ENCODE measurements at regions not wholly inside any gene's neighbourhood (a gene's known extent, or its start where the extent isn't known, plus 50 kb on each side); places are given as distances from the start of the nearest gene placed in this dataset.
"Not testable (repeated sequence)": the region's sequence is repeated elsewhere in the genome, so short reads cannot be mapped to it uniquely, and the experiment has no call there.

- H3K36me3 Mint-ChIP-seq (ENCODE audit: low read depth); DNase-seq (ENCODE audit: low spot score); H3K27me3 Mint-ChIP-seq (ENCODE audit: low read depth); H3K9me3 Mint-ChIP-seq (ENCODE audit: low read depth); H3K4me1 Mint-ChIP-seq (ENCODE audit: low read depth); H3K27ac Mint-ChIP-seq (ENCODE audit: unreplicated experiment); H3K4me3 Mint-ChIP-seq (ENCODE audit: unreplicated experiment): not testable (repeated sequence)
Observed at GRCh38 chr5:42980391-42980790, 59.7 kb downstream of the ANXA2R start.

- not testable (repeated sequence) for H3K9me3 Mint-ChIP-seq (ENCODE audit: low read depth); H3K36me3 Mint-ChIP-seq (ENCODE audit: low read depth); H3K27me3 Mint-ChIP-seq (ENCODE audit: low read depth); DNase-seq (ENCODE audit: low spot score); H3K27ac Mint-ChIP-seq (ENCODE audit: unreplicated experiment); H3K4me1 Mint-ChIP-seq (ENCODE audit: low read depth); H3K4me3 Mint-ChIP-seq (ENCODE audit: unreplicated experiment)
Observed at GRCh38 chr5:42979242-42979641, 60.9 kb downstream of the ANXA2R start.

- Mint-ChIP-seq H3K36me3 (ENCODE audit: low read depth) (no peaks in the 10 kb centered on the region), H3K27ac (ENCODE audit: unreplicated experiment) (peak overlapping the region; percentile 57), H3K4me1 (ENCODE audit: low read depth) (peaks cover 5% of the 10 kb centered on the region), H3K27me3 (ENCODE audit: low read depth) (no peaks in the 10 kb centered on the region), H3K9me3 (ENCODE audit: low read depth) (no peaks in the 10 kb centered on the region), H3K4me3 (ENCODE audit: unreplicated experiment) (no peak overlapping the region)
- no peak for DNase-seq (ENCODE audit: low spot score)
- TF ChIP-seq CTCF (IDR thresholded peaks at IDR 0.05) = no peak
Observed at GRCh38 chr5:42974536-42974935, 65.6 kb downstream of the ANXA2R start.

GRCh38 chr5:42970636-42971559 lies 69.2 kb downstream of the ANXA2R start:
- peak; percentile 17 for TF ChIP-seq CTCF (IDR thresholded peaks at IDR 0.05)
- Mint-ChIP-seq H3K4me3 (ENCODE audit: unreplicated experiment) (no peak overlapping the region), H3K9me3 (ENCODE audit: low read depth) (no peaks in the 10 kb centered on the region), H3K4me1 (ENCODE audit: low read depth) (peaks cover 5% of the 10 kb centered on the region), H3K27me3 (ENCODE audit: low read depth) (no peaks in the 10 kb centered on the region), H3K36me3 (ENCODE audit: low read depth) (no peaks in the 10 kb centered on the region), H3K27ac (ENCODE audit: unreplicated experiment) (no peak overlapping the region)
- no peak for DNase-seq (ENCODE audit: low spot score)

- no peak for TF ChIP-seq CTCF (IDR thresholded peaks at IDR 0.05)
- Mint-ChIP-seq H3K27ac (ENCODE audit: unreplicated experiment) (no peak overlapping the region), H3K4me1 (ENCODE audit: low read depth) (no peaks in the 10 kb centered on the region), H3K9me3 (ENCODE audit: low read depth) (no peaks in the 10 kb centered on the region), H3K4me3 (ENCODE audit: unreplicated experiment) (no peak overlapping the region), H3K27me3 (ENCODE audit: low read depth) (no peaks in the 10 kb centered on the region), H3K36me3 (ENCODE audit: low read depth) (no peaks in the 10 kb centered on the region)
- DNase-seq (ENCODE audit: low spot score) = no peak
Observed at GRCh38 chr5:42965934-42966333, 74.2 kb downstream of the ANXA2R start.

- no peaks in the 10 kb centered on the region for H3K4me1 Mint-ChIP-seq (ENCODE audit: low read depth)
- DNase-seq (ENCODE audit: low spot score) = no peak
- H3K36me3 Mint-ChIP-seq (ENCODE audit: low read depth) = no peaks in the 10 kb centered on the region
- no peak for TF ChIP-seq CTCF (IDR thresholded peaks at IDR 0.05)
- H3K9me3 Mint-ChIP-seq (ENCODE audit: low read depth) = no peaks in the 10 kb centered on the region
- no peak overlapping the region for H3K27ac Mint-ChIP-seq (ENCODE audit: unreplicated experiment)
- no peak overlapping the region for H3K4me3 Mint-ChIP-seq (ENCODE audit: unreplicated experiment)
- no peaks in the 10 kb centered on the region for H3K27me3 Mint-ChIP-seq (ENCODE audit: low read depth)
Observed at GRCh38 chr5:42963412-42963811, 76.7 kb downstream of the ANXA2R start.
